Stimulated activated memory B cell treated with anti-CD40 and anti-IgM and Interleukin-4, amounts not matched to agents 10 μg/mL and 1 μg/mL and 100 μg/mL, for 72 hours (primary cell): ENCODE measurements at regions not wholly inside any gene's neighbourhood (a gene's known extent, or its start where the extent isn't known, plus 50 kb on each side); places are given as distances from the start of the nearest gene placed in this dataset.

Experiments used
- ATAC-seq: fragments of 150-1000 bp; cut with Tn5 transposase; 2 replicates; pipeline ENCODE4 v1.10.0; 2021
- H3K27ac Mint-ChIP-seq: one replicate; pipeline ENCODE4 v1.8.0; 2022; ENCODE audit warnings: mild to moderate bottlenecking, mixed read lengths
- H3K27me3 Mint-ChIP-seq: one replicate; pipeline ENCODE4 v1.8.0; 2022; ENCODE audit warnings: mixed read lengths
- H3K36me3 Mint-ChIP-seq: one replicate; pipeline ENCODE4 v1.8.0; 2022; ENCODE audit warnings: mixed read lengths
- H3K4me1 Mint-ChIP-seq: one replicate; pipeline ENCODE4 v1.8.0; 2022; ENCODE audit warnings: mixed read lengths
- H3K4me3 Mint-ChIP-seq: one replicate; pipeline ENCODE4 v1.8.0; 2022; ENCODE audit warnings: mild to moderate bottlenecking, moderate library complexity, mixed read lengths
- H3K9me3 Mint-ChIP-seq: one replicate; pipeline ENCODE4 v1.8.0; 2022; ENCODE audit warnings: mixed read lengths

- ATAC-seq: no peak
- Mint-ChIP-seq H3K4me1 (no peaks in the 10 kb centered on the region), H3K27ac (no peak overlapping the region), H3K36me3 (no peaks in the 10 kb centered on the region), H3K27me3 (no peaks in the 10 kb centered on the region), H3K9me3 (peaks cover 3% of the 10 kb centered on the region), H3K4me3 (no peak overlapping the region)
Measured at GRCh38 chr13:62626771-62627170, 1211.1 kb upstream of the PCDH20 start.

GRCh38 chr13:62625214-62625881, 1209.7 kb upstream of the PCDH20 start:
- H3K9me3 Mint-ChIP-seq: peaks cover under 1% of the 10 kb centered on the region
- no peaks in the 10 kb centered on the region for H3K27me3 Mint-ChIP-seq
- no peaks in the 10 kb centered on the region for H3K36me3 Mint-ChIP-seq
- H3K4me1 Mint-ChIP-seq: no peaks in the 10 kb centered on the region
- H3K4me3 Mint-ChIP-seq: no peak overlapping the region
- no peak overlapping the region for H3K27ac Mint-ChIP-seq
- no peak for ATAC-seq

GRCh38 chr13:62613819-62614218, 1198.2 kb upstream of the PCDH20 start:
- Mint-ChIP-seq H3K27me3 (no peaks in the 10 kb centered on the region), H3K4me1 (no peaks in the 10 kb centered on the region), H3K9me3 (peaks cover 9% of the 10 kb centered on the region), H3K4me3 (no peak overlapping the region), H3K27ac (no peak overlapping the region), H3K36me3 (no peaks in the 10 kb centered on the region)
- ATAC-seq: no peak

- ATAC-seq: no peak
- no peaks in the 10 kb centered on the region for H3K36me3 Mint-ChIP-seq
- H3K27ac Mint-ChIP-seq: no peak overlapping the region
- no peak overlapping the region for H3K4me3 Mint-ChIP-seq
- no peaks in the 10 kb centered on the region for H3K27me3 Mint-ChIP-seq
- peaks cover 19% of the 10 kb centered on the region for H3K9me3 Mint-ChIP-seq
- H3K4me1 Mint-ChIP-seq: no peaks in the 10 kb centered on the region
Measured at GRCh38 chr13:62611343-62611742, 1195.7 kb upstream of the PCDH20 start.

- Mint-ChIP-seq H3K27me3 (no peaks in the 10 kb centered on the region), H3K27ac (no peak overlapping the region), H3K4me3 (no peak overlapping the region), H3K9me3 (peaks cover 8% of the 10 kb centered on the region), H3K36me3 (no peaks in the 10 kb centered on the region), H3K4me1 (no peaks in the 10 kb centered on the region)
- ATAC-seq: no peak
Measured at GRCh38 chr13:62598708-62599107, 1183.1 kb upstream of the PCDH20 start.

GRCh38 chr13:62595976-62596375, 1180.3 kb upstream of the PCDH20 start:
- no peaks in the 10 kb centered on the region for H3K36me3 Mint-ChIP-seq
- no peak overlapping the region for H3K4me3 Mint-ChIP-seq
- no peak overlapping the region for H3K27ac Mint-ChIP-seq
- no peak for ATAC-seq
- H3K9me3 Mint-ChIP-seq: peaks cover 5% of the 10 kb centered on the region
- H3K4me1 Mint-ChIP-seq: no peaks in the 10 kb centered on the region
- H3K27me3 Mint-ChIP-seq: no peaks in the 10 kb centered on the region

GRCh38 chr13:62593804-62594203, 1178.2 kb upstream of the PCDH20 start:
- Mint-ChIP-seq H3K27ac (no peak overlapping the region), H3K27me3 (no peaks in the 10 kb centered on the region), H3K36me3 (no peaks in the 10 kb centered on the region), H3K4me1 (no peaks in the 10 kb centered on the region), H3K4me3 (no peak overlapping the region), H3K9me3 (peaks cover 9% of the 10 kb centered on the region)
- no peak for ATAC-seq

- H3K4me1 Mint-ChIP-seq: no peaks in the 10 kb centered on the region
- no peak overlapping the region for H3K4me3 Mint-ChIP-seq
- no peaks in the 10 kb centered on the region for H3K27me3 Mint-ChIP-seq
- H3K27ac Mint-ChIP-seq: no peak overlapping the region
- H3K9me3 Mint-ChIP-seq: no peaks in the 10 kb centered on the region
- no peak for ATAC-seq
- H3K36me3 Mint-ChIP-seq: no peaks in the 10 kb centered on the region
Measured at GRCh38 chr13:62583466-62583865, 1167.8 kb upstream of the PCDH20 start.

GRCh38 chr13:62578402-62578801, 1162.8 kb upstream of the PCDH20 start:
- H3K4me1 Mint-ChIP-seq: no peaks in the 10 kb centered on the region

GRCh38 chr13:62564770-62565169, 1149.1 kb upstream of the PCDH20 start:
- ATAC-seq: no peak
- Mint-ChIP-seq H3K4me3 (no peak overlapping the region), H3K4me1 (no peaks in the 10 kb centered on the region), H3K27me3 (no peaks in the 10 kb centered on the region), H3K27ac (no peak overlapping the region), H3K9me3 (peaks cover 2% of the 10 kb centered on the region), H3K36me3 (no peaks in the 10 kb centered on the region)

More at GRCh38 chr13:62578402-62578801, 1162.8 kb upstream of the PCDH20 start:
- H3K27me3 Mint-ChIP-seq: no peaks in the 10 kb centered on the region
- no peak overlapping the region for H3K4me3 Mint-ChIP-seq
- no peak overlapping the region for H3K27ac Mint-ChIP-seq
- no peak for ATAC-seq
- H3K9me3 Mint-ChIP-seq: no peaks in the 10 kb centered on the region
- no peaks in the 10 kb centered on the region for H3K36me3 Mint-ChIP-seq

- Mint-ChIP-seq H3K27me3 (no peaks in the 10 kb centered on the region), H3K4me1 (no peaks in the 10 kb centered on the region), H3K9me3 (peaks cover 5% of the 10 kb centered on the region), H3K27ac (no peak overlapping the region), H3K4me3 (no peak overlapping the region), H3K36me3 (no peaks in the 10 kb centered on the region)
- no peak for ATAC-seq
Measured at GRCh38 chr13:62563251-62563650, 1147.6 kb upstream of the PCDH20 start.

- ATAC-seq: no peak
- Mint-ChIP-seq H3K9me3 (peaks cover 6% of the 10 kb centered on the region), H3K4me3 (no peak overlapping the region), H3K36me3 (no peaks in the 10 kb centered on the region), H3K4me1 (no peaks in the 10 kb centered on the region), H3K27ac (no peak overlapping the region), H3K27me3 (no peaks in the 10 kb centered on the region)
Measured at GRCh38 chr13:62556978-62557377, 1141.3 kb upstream of the PCDH20 start.

- no peak overlapping the region for H3K4me3 Mint-ChIP-seq
- peaks cover 3% of the 10 kb centered on the region for H3K9me3 Mint-ChIP-seq
Measured at GRCh38 chr13:62551588-62551987, 1135.9 kb upstream of the PCDH20 start.

GRCh38 chr13:62544928-62545327, 1129.3 kb upstream of the PCDH20 start:
- Mint-ChIP-seq H3K27ac (no peak overlapping the region), H3K9me3 (no peaks in the 10 kb centered on the region), H3K27me3 (no peaks in the 10 kb centered on the region), H3K4me3 (no peak overlapping the region), H3K4me1 (no peaks in the 10 kb centered on the region), H3K36me3 (no peaks in the 10 kb centered on the region)
- ATAC-seq: no peak

More at GRCh38 chr13:62551588-62551987, 1135.9 kb upstream of the PCDH20 start:
- no peaks in the 10 kb centered on the region for H3K4me1 Mint-ChIP-seq
- no peaks in the 10 kb centered on the region for H3K27me3 Mint-ChIP-seq
- no peaks in the 10 kb centered on the region for H3K36me3 Mint-ChIP-seq
- H3K27ac Mint-ChIP-seq: no peak overlapping the region
- no peak for ATAC-seq

- Mint-ChIP-seq H3K4me3 (no peak overlapping the region), H3K9me3 (peaks cover 5% of the 10 kb centered on the region), H3K36me3 (no peaks in the 10 kb centered on the region), H3K27me3 (no peaks in the 10 kb centered on the region), H3K27ac (no peak overlapping the region), H3K4me1 (no peaks in the 10 kb centered on the region)
- ATAC-seq: no peak
Measured at GRCh38 chr13:62537593-62537992, 1121.9 kb upstream of the PCDH20 start.

GRCh38 chr13:62525652-62526051, 1110.0 kb upstream of the PCDH20 start:
- no peak overlapping the region for H3K4me3 Mint-ChIP-seq
- H3K27me3 Mint-ChIP-seq: no peaks in the 10 kb centered on the region
- H3K9me3 Mint-ChIP-seq: peaks cover 3% of the 10 kb centered on the region
- no peak for ATAC-seq
- H3K27ac Mint-ChIP-seq: no peak overlapping the region
- H3K36me3 Mint-ChIP-seq: no peaks in the 10 kb centered on the region
- H3K4me1 Mint-ChIP-seq: no peaks in the 10 kb centered on the region
